Nephron (organoid): ENCODE measurements at regions not wholly inside any gene's neighbourhood (a gene's known extent, or its start where the extent isn't known, plus 50 kb on each side); places are given as distances from the start of the nearest gene placed in this dataset.

ENCODE experiments used
- H3K27ac Mint-ChIP-seq, 3 experiments: 2 replicates each; pipeline ENCODE4 v1.8.0; 2020; ENCODE audit warnings: mixed read lengths in 3 of 3, mild to moderate bottlenecking in 2 of 3, moderate library complexity in 1 of 3
- H3K27me3 Mint-ChIP-seq: 2 replicates; pipeline ENCODE4 v1.8.0; 2021; ENCODE audit warnings: low read depth, mild to moderate bottlenecking, moderate library complexity, mixed read lengths
- H3K36me3 Mint-ChIP-seq: 2 replicates; pipeline ENCODE4 v1.8.0; 2020; ENCODE audit warnings: low read depth, mixed read lengths
- H3K4me1 Mint-ChIP-seq: 2 replicates; pipeline ENCODE4 v1.8.0; 2020; ENCODE audit warnings: mixed read lengths
- H3K4me3 Mint-ChIP-seq, 3 experiments: 2 replicates each; pipeline ENCODE4 v1.8.0; 2020; ENCODE audit warnings: mild to moderate bottlenecking in 3 of 3, mixed read lengths in 3 of 3, moderate library complexity in 2 of 3
- H3K9me3 Mint-ChIP-seq: 2 replicates; pipeline ENCODE4 v1.8.0; 2020; ENCODE audit warnings: mixed read lengths
- CTCF ChIP-seq, 3 experiments: fragments of 200-600 bp; sonication (generic); IDR thresholded peaks; one replicate each; pipeline ENCODE4 v1.5.0; 2021; ENCODE audit warnings: antibody characterized with exemption in 3 of 3; ENCODE audit not compliant: unreplicated experiment in 3 of 3

- no peaks in the 10 kb centered on the region for H3K27me3 Mint-ChIP-seq
- no peaks in the 10 kb centered on the region for H3K36me3 Mint-ChIP-seq
- no peaks in the 10 kb centered on the region for H3K4me1 Mint-ChIP-seq
- no peak overlapping the region for H3K27ac Mint-ChIP-seq
- no peaks in the 10 kb centered on the region for H3K9me3 Mint-ChIP-seq
- TF ChIP-seq CTCF (IDR thresholded peaks at IDR 0.05; ENCODE audit: unreplicated experiment in 3 of 3) = no peak
- H3K4me3 Mint-ChIP-seq = no peak overlapping the region
Observed at GRCh38 chr4:11599064-11599463, 170.4 kb upstream of the HS3ST1 start.

DNA sequence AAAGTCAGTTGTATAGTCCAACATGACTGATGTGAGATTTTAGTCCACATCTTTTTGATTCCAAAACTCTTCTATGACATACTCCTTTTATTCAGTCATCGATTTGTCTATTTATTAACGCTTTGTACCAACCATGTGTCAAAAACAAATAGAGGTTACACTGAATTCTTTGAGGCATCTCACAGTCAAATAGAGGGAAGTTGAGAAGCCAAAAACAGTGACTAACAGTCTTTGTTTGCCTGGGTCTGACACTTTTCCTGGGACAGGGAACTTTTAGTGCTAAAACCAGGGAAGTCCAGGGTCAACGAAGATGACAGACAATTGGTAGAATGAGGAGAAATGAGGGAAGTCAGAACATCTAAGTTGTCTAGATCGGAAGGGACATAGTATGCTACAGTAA is 169.9 kb upstream of the HS3ST1 start:
- no peaks in the 10 kb centered on the region for H3K36me3 Mint-ChIP-seq
- H3K4me1 Mint-ChIP-seq = no peaks in the 10 kb centered on the region

GRCh38 chr4:11597506-11597905 is 168.8 kb upstream of the HS3ST1 start:
- no peak for TF ChIP-seq CTCF (IDR thresholded peaks at IDR 0.05; ENCODE audit: unreplicated experiment in 3 of 3)
- Mint-ChIP-seq H3K4me3 (no peak overlapping the region), H3K27me3 (no peaks in the 10 kb centered on the region), H3K9me3 (no peaks in the 10 kb centered on the region), H3K4me1 (peaks cover 7% of the 10 kb centered on the region), H3K36me3 (no peaks in the 10 kb centered on the region), H3K27ac (no peak overlapping the region)

More for the DNA sequence above, 169.9 kb upstream of the HS3ST1 start:
- Mint-ChIP-seq H3K4me3 (no peak overlapping the region), H3K27me3 (no peaks in the 10 kb centered on the region), H3K9me3 (no peaks in the 10 kb centered on the region), H3K27ac (no peak overlapping the region)
- no peak for TF ChIP-seq CTCF (IDR thresholded peaks at IDR 0.05; ENCODE audit: unreplicated experiment in 3 of 3)

DNA sequence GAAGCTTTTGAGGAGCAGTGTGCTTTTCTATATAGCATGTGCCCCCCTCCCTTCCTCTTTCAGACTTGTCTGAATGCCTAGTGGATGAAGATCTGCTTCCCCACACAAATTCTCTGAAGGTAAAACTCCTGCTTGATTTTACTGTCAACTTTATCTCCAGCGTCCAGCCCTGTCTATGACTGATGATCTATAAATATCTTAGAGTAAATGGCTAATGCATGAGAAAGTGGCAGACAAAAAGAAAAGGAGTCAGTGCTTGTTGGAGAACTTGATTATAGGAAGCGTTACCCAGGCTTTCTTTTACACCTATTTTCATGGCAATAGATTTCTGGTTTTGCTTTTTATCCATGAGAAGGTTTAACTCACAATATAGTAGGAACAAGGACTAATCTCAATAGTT is 168.3 kb upstream of the HS3ST1 start:
- Mint-ChIP-seq H3K4me1 (peaks cover 7% of the 10 kb centered on the region), H3K4me3 (no peak overlapping the region), H3K36me3 (no peaks in the 10 kb centered on the region), H3K27me3 (no peaks in the 10 kb centered on the region), H3K27ac (no peak overlapping the region), H3K9me3 (no peaks in the 10 kb centered on the region)
- no peak for TF ChIP-seq CTCF (IDR thresholded peaks at IDR 0.05; ENCODE audit: unreplicated experiment in 3 of 3)

GRCh38 chr4:11593576-11594116 is 165.0 kb upstream of the HS3ST1 start:
- H3K9me3 Mint-ChIP-seq = no peaks in the 10 kb centered on the region
- peaks cover 7% of the 10 kb centered on the region for H3K4me1 Mint-ChIP-seq
- no peak overlapping the region for H3K27ac Mint-ChIP-seq
- no peak overlapping the region for H3K4me3 Mint-ChIP-seq
- no peaks in the 10 kb centered on the region for H3K36me3 Mint-ChIP-seq
- H3K27me3 Mint-ChIP-seq = no peaks in the 10 kb centered on the region
- no peak for TF ChIP-seq CTCF (IDR thresholded peaks at IDR 0.05; ENCODE audit: unreplicated experiment in 3 of 3)

DNA sequence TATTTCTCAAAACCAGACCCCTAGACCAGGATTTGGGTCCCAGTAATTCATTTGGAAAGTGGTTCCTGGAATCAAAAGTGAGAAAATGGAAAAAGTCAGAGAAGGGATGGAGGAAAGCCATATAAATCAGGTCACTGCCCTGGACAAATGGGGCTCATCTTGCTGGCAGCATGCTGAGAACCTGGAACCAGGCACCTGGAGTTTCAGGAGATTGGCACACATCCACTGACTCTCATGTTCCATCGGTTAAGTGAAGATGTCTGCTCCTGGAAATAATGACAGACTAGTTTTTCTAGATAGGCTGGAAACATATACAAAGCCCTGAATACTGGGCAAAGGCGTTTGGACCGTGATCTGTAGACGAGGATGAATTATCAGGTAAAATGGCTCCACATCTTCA is 163.6 kb upstream of the HS3ST1 start:
- Mint-ChIP-seq H3K4me3 (no peak overlapping the region), H3K36me3 (no peaks in the 10 kb centered on the region), H3K27ac (no peak overlapping the region), H3K9me3 (no peaks in the 10 kb centered on the region), H3K27me3 (no peaks in the 10 kb centered on the region), H3K4me1 (peaks cover 7% of the 10 kb centered on the region)
- TF ChIP-seq CTCF (IDR thresholded peaks at IDR 0.05; ENCODE audit: unreplicated experiment in 3 of 3) = no peak
